ENCODE measurements at regions not wholly inside any gene's neighbourhood (a gene's known extent, or its start where the extent isn't known, plus 50 kb on each side); places are given as distances from the start of the nearest gene placed in this dataset.
A peak's percentile ranks its signal among the peaks of the same experiment; 100 is the strongest.

DNA sequence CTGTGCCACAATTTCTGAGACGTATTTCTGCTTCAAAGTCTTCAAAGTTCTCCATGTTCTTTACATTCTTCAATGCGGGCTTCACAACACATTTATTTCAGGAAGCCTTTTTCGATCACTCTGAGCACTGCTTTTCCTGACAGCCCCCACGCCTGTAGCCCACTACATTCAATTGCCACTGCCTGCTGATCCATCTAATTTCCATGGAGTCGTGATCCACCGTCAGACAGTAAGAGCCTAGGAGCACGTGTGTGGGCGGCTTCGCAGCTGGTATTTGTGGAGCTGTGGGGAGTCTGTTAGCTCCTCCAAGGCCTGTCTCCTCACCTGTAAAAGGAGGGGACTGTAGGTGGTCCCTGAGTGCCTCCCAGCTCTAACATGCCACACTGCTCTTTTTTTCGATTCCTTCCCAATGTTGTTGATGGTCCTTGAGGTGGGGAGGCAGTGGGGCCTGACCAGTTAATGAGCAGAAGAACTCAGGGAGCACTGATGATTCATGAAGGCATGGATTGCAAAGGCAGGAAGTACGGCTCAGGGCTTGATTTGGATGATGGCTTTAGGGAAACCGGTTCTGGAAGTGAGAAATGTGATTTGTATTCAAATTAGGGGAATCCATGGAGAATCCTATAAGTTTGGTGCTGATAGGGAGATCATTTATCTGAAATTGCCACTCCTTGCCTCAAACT lies 401.1 kb upstream of the PODXL start:
- Histone ChIP-seq H3K4me1 (ENCODE audit: control insufficient read depth, low read depth, low read length) (peaks cover 8% of the 10 kb centered on the region), H3K27ac (ENCODE audit: low read length) (no peak overlapping the region), H3K36me3 (ENCODE audit: control insufficient read depth, low read depth, low read length) (no peaks in the 10 kb centered on the region), H3K9me3 (ENCODE audit: control insufficient read depth, low read depth, low read length) (no peaks in the 10 kb centered on the region), H3K9ac (ENCODE audit: low read length) (no peak overlapping the region), H3K27me3 (ENCODE audit: control insufficient read depth, insufficient read depth, low read length) (no peaks in the 10 kb centered on the region), H3K4me3 (ENCODE audit: low read length) (no peak overlapping the region)

DNA sequence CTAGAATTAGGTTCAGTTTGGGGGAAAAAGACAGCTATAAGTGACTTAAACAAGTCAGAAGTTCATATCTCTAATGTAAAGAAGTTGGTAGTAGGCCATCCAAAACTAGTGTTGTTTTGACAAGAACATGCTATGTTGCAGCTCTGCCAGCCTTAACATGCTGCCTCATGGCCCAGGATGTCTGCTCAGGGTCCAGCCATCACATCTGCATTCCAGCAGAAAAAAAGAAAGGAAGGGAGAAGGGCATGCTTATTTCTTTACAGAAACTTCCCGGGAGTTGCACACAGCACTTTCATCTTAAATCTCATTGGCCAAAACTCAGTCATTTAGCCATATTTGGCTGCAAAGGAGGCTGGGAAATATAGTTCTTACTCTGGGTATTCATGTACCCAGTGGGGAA lies 400.4 kb upstream of the PODXL start:
- Histone ChIP-seq H3K9ac (ENCODE audit: low read length) (no peak overlapping the region), H3K27ac (ENCODE audit: low read length) (no peak overlapping the region), H3K9me3 (ENCODE audit: control insufficient read depth, low read depth, low read length) (no peaks in the 10 kb centered on the region), H3K36me3 (ENCODE audit: control insufficient read depth, low read depth, low read length) (no peaks in the 10 kb centered on the region), H3K4me3 (ENCODE audit: low read length) (no peak overlapping the region), H3K27me3 (ENCODE audit: control insufficient read depth, insufficient read depth, low read length) (no peaks in the 10 kb centered on the region), H3K4me1 (ENCODE audit: control insufficient read depth, low read depth, low read length) (peaks cover 8% of the 10 kb centered on the region)

DNA sequence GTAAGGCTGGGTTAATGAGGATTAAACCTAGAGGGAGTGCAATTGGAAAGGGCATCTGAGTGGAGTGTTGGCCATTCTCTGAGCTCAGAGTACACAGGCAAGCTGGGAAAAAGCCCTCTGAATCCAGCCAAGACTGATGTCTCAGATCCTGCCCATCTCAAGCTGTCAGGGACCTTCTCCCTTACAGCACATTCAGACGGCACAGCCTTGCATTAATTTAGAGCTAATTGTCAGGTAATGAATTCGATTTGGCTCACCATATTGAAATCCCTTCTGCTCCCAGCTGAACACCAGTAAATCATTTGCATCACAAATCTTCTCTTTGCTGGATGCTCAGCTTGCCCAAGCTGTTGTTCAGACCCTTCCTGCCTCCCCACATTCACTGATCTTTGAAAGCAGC lies 399.3 kb upstream of the PODXL start:
- Histone ChIP-seq H3K9ac (ENCODE audit: low read length) (no peak overlapping the region), H3K36me3 (ENCODE audit: control insufficient read depth, low read depth, low read length) (no peaks in the 10 kb centered on the region), H3K4me1 (ENCODE audit: control insufficient read depth, low read depth, low read length) (peaks cover 8% of the 10 kb centered on the region), H3K27ac (ENCODE audit: low read length) (no peak overlapping the region), H3K27me3 (ENCODE audit: control insufficient read depth, insufficient read depth, low read length) (no peaks in the 10 kb centered on the region), H3K4me3 (ENCODE audit: low read length) (no peak overlapping the region), H3K9me3 (ENCODE audit: control insufficient read depth, low read depth, low read length) (no peaks in the 10 kb centered on the region)

DNA sequence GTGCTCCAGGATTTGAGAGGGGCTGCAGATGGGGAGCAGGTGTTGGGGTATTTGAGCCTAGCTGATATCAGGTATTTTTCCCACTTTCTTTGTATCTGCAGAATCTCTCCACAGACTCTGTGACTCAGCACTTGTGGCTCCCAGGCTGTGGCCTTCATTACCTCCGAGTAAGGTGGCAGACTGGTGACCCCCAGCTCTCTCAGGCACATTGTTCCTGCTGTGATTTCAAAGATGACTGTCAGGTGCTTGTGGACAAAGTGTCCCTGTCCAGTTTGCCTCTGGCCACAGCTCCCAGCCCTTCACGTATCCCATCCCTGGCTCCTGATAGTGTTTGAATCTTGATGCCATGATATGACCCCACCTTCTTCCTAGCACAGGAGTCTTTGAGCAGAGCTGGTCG lies 396.8 kb upstream of the PODXL start:
- Histone ChIP-seq H3K27me3 (ENCODE audit: control insufficient read depth, insufficient read depth, low read length) (no peaks in the 10 kb centered on the region), H3K36me3 (ENCODE audit: control insufficient read depth, low read depth, low read length) (no peaks in the 10 kb centered on the region), H3K9ac (ENCODE audit: low read length) (no peak overlapping the region), H3K4me3 (ENCODE audit: low read length) (no peak overlapping the region), H3K4me1 (ENCODE audit: control insufficient read depth, low read depth, low read length) (peaks cover 8% of the 10 kb centered on the region), H3K27ac (ENCODE audit: low read length) (no peak overlapping the region), H3K9me3 (ENCODE audit: control insufficient read depth, low read depth, low read length) (no peaks in the 10 kb centered on the region)

DNA sequence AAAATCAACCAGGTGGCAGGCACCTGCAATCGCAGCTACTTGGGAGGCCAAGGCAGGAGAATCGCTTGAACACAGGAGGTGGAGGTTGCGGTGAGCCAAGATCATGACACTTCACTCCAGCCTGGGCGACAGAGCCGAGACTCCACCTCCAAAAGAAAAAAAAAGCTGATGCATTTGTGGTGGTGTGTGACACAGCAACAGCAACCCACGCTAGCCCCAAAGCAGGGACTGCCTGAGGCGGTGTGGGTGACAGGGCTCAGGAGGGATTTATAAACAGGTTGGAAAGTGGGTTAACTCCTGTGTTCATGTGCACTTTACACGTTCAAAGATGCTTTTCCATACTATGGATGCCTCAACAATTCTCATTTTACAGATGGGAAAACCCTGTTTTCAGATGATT lies 395.9 kb upstream of the PODXL start:
- no peak overlapping the region for H3K9ac ChIP-seq (ENCODE audit: low read length)
- H3K27ac ChIP-seq (ENCODE audit: low read length) = no peak overlapping the region
- no peaks in the 10 kb centered on the region for H3K27me3 ChIP-seq (ENCODE audit: control insufficient read depth, insufficient read depth, low read length)
- no peaks in the 10 kb centered on the region for H3K9me3 ChIP-seq (ENCODE audit: control insufficient read depth, low read depth, low read length)
- H3K4me1 ChIP-seq (ENCODE audit: control insufficient read depth, low read depth, low read length) = peaks cover 8% of the 10 kb centered on the region
- no peaks in the 10 kb centered on the region for H3K36me3 ChIP-seq (ENCODE audit: control insufficient read depth, low read depth, low read length)
- H3K4me3 ChIP-seq (ENCODE audit: low read length) = no peak overlapping the region

DNA sequence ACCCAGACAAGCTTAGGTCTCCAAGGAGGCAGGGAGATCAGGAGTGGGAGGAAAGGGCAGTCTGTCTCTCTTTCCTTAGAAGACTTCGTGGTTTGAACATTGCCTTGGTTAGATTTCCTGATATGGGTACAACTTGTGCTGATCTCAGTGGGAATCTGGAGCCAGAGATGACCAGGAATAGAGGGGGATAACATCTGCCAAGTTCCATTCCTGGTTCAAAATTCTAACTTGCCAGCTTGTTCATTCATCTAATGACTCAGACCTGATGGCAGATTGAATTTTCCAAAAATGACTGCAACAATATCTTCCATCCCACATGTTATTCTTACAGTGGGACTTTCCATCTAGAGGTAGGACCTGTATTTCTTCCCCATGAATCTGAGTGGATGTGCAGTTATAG lies 394.3 kb upstream of the PODXL start:
- H3K27me3 ChIP-seq (ENCODE audit: control insufficient read depth, insufficient read depth, low read length) = peaks cover 8% of the 10 kb centered on the region

DNA sequence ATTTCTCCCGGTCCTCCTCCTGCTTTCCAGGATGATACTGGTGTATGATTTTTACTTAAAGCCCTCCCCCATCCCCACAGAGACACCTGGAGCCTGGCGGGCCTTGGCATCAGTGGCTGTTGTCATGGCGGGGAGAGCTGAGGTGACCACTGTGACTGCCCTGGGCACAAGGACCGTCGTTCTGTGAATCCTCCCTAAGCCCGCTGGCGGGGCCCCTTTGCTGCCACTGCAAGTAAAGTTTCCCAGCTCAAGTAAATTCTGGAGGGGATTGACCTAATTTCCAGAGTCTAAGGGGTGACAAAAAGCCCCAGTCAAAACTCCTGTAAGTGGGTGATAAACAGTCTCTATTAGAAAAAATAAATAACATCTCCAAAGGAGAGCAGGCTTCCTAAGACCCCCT lies 393.2 kb upstream of the PODXL start:
- Histone ChIP-seq H3K27ac (ENCODE audit: low read length) (no peak overlapping the region), H3K4me3 (ENCODE audit: low read length) (no peak overlapping the region), H3K9ac (ENCODE audit: low read length) (no peak overlapping the region)

More for the DNA sequence above, 394.3 kb upstream of the PODXL start:
- H3K9me3 ChIP-seq (ENCODE audit: control insufficient read depth, low read depth, low read length) = no peaks in the 10 kb centered on the region
- no peak overlapping the region for H3K27ac ChIP-seq (ENCODE audit: low read length)
- no peak overlapping the region for H3K9ac ChIP-seq (ENCODE audit: low read length)
- H3K4me3 ChIP-seq (ENCODE audit: low read length) = no peak overlapping the region
- H3K4me1 ChIP-seq (ENCODE audit: control insufficient read depth, low read depth, low read length) = peaks cover 5% of the 10 kb centered on the region
- no peaks in the 10 kb centered on the region for H3K36me3 ChIP-seq (ENCODE audit: control insufficient read depth, low read depth, low read length)

DNA sequence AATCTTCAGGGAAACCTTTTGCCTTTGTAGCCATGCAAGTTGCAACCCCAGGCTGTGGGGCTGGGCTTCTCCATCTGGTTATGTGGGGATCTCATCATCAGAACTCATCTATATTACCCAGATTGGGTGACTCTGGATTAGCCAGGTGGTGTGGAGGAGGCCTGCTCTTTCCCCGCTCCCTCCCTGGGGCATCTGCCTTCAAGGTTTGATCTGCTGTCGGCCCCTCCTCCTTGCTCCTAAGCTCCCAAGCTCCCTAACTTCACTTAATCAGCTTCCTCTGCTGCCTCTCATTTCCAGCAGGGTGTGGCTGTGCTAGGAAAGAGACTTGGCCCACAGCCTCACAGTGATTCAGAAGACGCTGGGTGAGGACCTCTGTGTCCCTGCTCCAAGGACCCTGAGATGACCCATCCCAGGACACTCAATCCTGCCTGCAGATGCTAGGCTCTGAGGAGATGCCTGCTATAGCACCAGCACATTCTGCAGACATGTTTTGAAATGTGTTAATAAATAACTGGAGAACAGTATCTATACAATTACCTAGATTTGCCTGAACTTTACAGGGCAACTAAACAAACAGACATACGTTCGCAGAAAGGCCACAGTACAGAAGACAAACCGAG lies 392.1 kb upstream of the PODXL start:
- Histone ChIP-seq H3K9ac (ENCODE audit: low read length) (no peak overlapping the region), H3K27ac (ENCODE audit: low read length) (no peak overlapping the region), H3K36me3 (ENCODE audit: control insufficient read depth, low read depth, low read length) (no peaks in the 10 kb centered on the region)

More for the DNA sequence above, 393.2 kb upstream of the PODXL start:
- H3K4me1 ChIP-seq (ENCODE audit: control insufficient read depth, low read depth, low read length) = no peaks in the 10 kb centered on the region
- H3K36me3 ChIP-seq (ENCODE audit: control insufficient read depth, low read depth, low read length) = no peaks in the 10 kb centered on the region
- H3K9me3 ChIP-seq (ENCODE audit: control insufficient read depth, low read depth, low read length) = no peaks in the 10 kb centered on the region
- H3K27me3 ChIP-seq (ENCODE audit: control insufficient read depth, insufficient read depth, low read length) = peaks cover 17% of the 10 kb centered on the region

DNA sequence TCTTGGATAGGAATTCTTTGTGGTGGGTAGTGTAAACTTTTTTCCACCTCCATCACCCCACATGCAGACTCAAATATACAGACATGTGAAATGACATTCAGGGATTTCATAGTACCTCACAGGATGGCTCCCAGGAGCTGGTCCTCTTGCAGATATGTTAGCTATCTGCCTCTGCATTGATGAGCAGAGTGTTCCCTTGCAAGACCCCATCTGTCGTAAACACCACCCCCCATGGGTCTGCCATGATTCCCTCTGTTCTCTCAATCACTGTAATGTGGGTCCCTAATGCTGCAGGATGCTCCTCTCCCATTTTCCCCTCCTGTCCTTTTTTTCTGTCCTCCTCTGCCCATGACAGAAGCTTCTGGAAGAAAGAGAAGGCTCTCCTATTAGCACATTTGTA lies 391.2 kb upstream of the PODXL start:
- Histone ChIP-seq H3K27me3 (ENCODE audit: control insufficient read depth, insufficient read depth, low read length) (peaks cover 24% of the 10 kb centered on the region), H3K27ac (ENCODE audit: low read length) (no peak overlapping the region), H3K4me1 (ENCODE audit: control insufficient read depth, low read depth, low read length) (no peaks in the 10 kb centered on the region), H3K4me3 (ENCODE audit: low read length) (no peak overlapping the region), H3K9me3 (ENCODE audit: control insufficient read depth, low read depth, low read length) (no peaks in the 10 kb centered on the region), H3K36me3 (ENCODE audit: control insufficient read depth, low read depth, low read length) (no peaks in the 10 kb centered on the region), H3K9ac (ENCODE audit: low read length) (no peak overlapping the region)

More for the DNA sequence above, 392.1 kb upstream of the PODXL start:
- Histone ChIP-seq H3K4me3 (ENCODE audit: low read length) (no peak overlapping the region), H3K4me1 (ENCODE audit: control insufficient read depth, low read depth, low read length) (no peaks in the 10 kb centered on the region), H3K27me3 (ENCODE audit: control insufficient read depth, insufficient read depth, low read length) (peaks cover 24% of the 10 kb centered on the region), H3K9me3 (ENCODE audit: control insufficient read depth, low read depth, low read length) (no peaks in the 10 kb centered on the region)

DNA sequence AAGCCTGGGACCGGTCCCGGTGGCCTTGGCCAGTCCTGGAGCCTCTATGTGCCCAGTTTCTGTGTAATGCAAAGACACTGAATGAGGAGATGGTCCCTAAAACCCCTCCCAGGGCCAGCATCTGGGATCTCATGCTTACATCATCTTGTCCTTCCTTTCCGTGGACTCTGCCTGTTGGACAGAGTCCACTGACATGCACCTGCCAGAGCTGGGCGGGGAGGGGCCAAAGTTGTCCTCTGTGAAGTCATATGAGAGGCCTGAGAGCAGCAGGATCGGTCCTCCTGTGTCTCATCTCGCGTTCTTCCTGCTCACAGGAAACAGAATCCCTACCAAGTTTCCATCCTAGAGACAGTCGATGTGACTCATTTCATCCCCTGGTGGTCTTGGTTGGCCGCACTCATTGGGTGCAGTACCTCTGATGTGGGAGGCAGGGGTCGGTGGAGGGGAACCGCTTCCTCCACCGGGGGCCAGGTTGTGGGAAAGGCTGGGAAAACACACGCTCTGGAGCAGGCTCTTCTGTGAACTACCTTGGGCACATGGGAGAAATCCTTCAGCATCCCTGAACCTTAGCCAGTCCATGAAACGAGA lies 389.6 kb upstream of the PODXL start:
- Histone ChIP-seq H3K9ac (ENCODE audit: low read length) (no peak overlapping the region), H3K9me3 (ENCODE audit: control insufficient read depth, low read depth, low read length) (no peaks in the 10 kb centered on the region), H3K27me3 (ENCODE audit: control insufficient read depth, insufficient read depth, low read length) (peaks cover 24% of the 10 kb centered on the region), H3K27ac (ENCODE audit: low read length) (no peak overlapping the region), H3K36me3 (ENCODE audit: control insufficient read depth, low read depth, low read length) (no peaks in the 10 kb centered on the region), H3K4me1 (ENCODE audit: control insufficient read depth, low read depth, low read length) (no peaks in the 10 kb centered on the region), H3K4me3 (ENCODE audit: low read length) (no peak overlapping the region)

DNA sequence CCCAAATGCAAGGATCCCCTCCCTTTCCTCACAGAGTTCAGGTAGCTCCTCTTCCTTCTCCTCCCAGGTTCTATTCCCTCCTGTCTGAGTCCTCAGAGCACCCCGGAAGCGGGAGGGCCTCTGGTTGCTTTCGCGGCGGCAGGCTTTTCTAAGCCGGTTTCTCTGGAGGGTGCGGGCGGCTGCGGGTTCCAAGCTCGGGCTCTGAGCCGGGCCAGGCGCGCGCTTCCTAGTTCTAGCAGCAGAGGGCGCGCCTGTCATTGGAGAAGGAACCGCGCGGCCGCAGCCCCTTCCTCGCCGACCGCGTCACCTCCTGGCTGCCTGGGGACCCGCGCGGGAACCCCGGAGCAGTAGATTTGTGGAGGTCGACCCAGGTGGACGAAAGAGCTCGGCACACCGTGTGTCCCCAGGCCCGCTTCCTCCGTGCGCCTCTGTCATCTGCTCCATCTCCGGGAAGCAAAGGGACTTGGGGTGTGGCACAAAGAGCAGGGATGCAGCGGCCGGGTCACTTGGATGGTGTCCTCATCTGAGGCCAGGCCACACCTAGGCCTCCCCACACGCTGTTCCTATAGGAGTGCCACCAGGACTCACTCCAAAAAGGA lies 389.0 kb upstream of the PODXL start:
- no peak overlapping the region for H3K27ac ChIP-seq (ENCODE audit: low read length)
- no peak overlapping the region for H3K9ac ChIP-seq (ENCODE audit: low read length)
- peak overlapping the region; percentile 23 for H3K4me3 ChIP-seq (ENCODE audit: low read length)
- H3K4me1 ChIP-seq (ENCODE audit: control insufficient read depth, low read depth, low read length) = no peaks in the 10 kb centered on the region
- H3K9me3 ChIP-seq (ENCODE audit: control insufficient read depth, low read depth, low read length) = no peaks in the 10 kb centered on the region
- peaks cover 24% of the 10 kb centered on the region for H3K27me3 ChIP-seq (ENCODE audit: control insufficient read depth, insufficient read depth, low read length)
- no peaks in the 10 kb centered on the region for H3K36me3 ChIP-seq (ENCODE audit: control insufficient read depth, low read depth, low read length)
